NCI-H1694 treated with DMSO at 0.1 percent for 48 hours (cell line): ENCODE measurements at regions not wholly inside any gene's neighbourhood (a gene's known extent, or its start where the extent isn't known, plus 50 kb on each side); places are given as distances from the start of the nearest gene placed in this dataset.
"Not testable (repeated sequence)": the region's sequence is repeated elsewhere in the genome, so short reads cannot be mapped to it uniquely, and the experiment has no call there.

Experiments used
- DNase-seq: peaks from one replicate; lab custom pipeline; 2025; lab: John Stamatoyannopoulos, UW

- no peak for DNase-seq
Observed at GRCh38 chr5:82956600-82956999, 120.6 kb downstream of the TMEM167A start.

GRCh38 chr5:82952326-82952725 is 124.9 kb downstream of the TMEM167A start:
- no peak for DNase-seq

GRCh38 chr5:82944267-82944666 is 132.9 kb downstream of the TMEM167A start:
- DNase-seq, result not testable (repeated sequence)

GRCh38 chr5:82942083-82942881 is 134.9 kb downstream of the TMEM167A start:
- DNase-seq, result no peak

- DNase-seq, result no peak
Observed at GRCh38 chr5:82938901-82939725, 138.1 kb downstream of the TMEM167A start.

GRCh38 chr5:82932473-82933220 is 144.5 kb downstream of the TMEM167A start:
- not testable (repeated sequence) for DNase-seq

GRCh38 chr5:82931110-82931509 is 146.1 kb downstream of the TMEM167A start:
- no peak for DNase-seq

GRCh38 chr5:82925061-82925411 is 152.2 kb downstream of the TMEM167A start:
- DNase-seq, result no peak

GRCh38 chr5:82924226-82925060 is 152.8 kb downstream of the TMEM167A start:
- no peak for DNase-seq

GRCh38 chr5:82922086-82922734 is 155.0 kb downstream of the TMEM167A start:
- no peak for DNase-seq

GRCh38 chr5:82918311-82919031 is 158.7 kb downstream of the TMEM167A start:
- DNase-seq, result no peak

GRCh38 chr5:82917584-82917983 is 159.6 kb downstream of the TMEM167A start:
- no peak for DNase-seq

GRCh38 chr5:82913971-82914370 is 163.2 kb downstream of the TMEM167A start:
- DNase-seq, result no peak

- no peak for DNase-seq
Observed at GRCh38 chr5:82912462-82912861, 164.7 kb downstream of the TMEM167A start.

GRCh38 chr5:82911910-82912309 is 165.3 kb downstream of the TMEM167A start:
- peak; percentile 6 for DNase-seq

- DNase-seq, result no peak
Observed at GRCh38 chr5:82910905-82911304, 166.3 kb downstream of the TMEM167A start.

- DNase-seq, result no peak
Observed at GRCh38 chr5:82910491-82910890, 166.7 kb downstream of the TMEM167A start.

- no peak for DNase-seq
Observed at GRCh38 chr5:82909771-82910170, 167.4 kb downstream of the TMEM167A start.

- no peak for DNase-seq
Observed at GRCh38 chr5:82905986-82906385, 171.2 kb downstream of the TMEM167A start.

GRCh38 chr5:82901281-82901888 is 175.8 kb downstream of the TMEM167A start:
- DNase-seq, result no peak
